IMR-90 (cell line): ENCODE measurements at regions not wholly inside any gene's neighbourhood (a gene's known extent, or its start where the extent isn't known, plus 50 kb on each side); places are given as distances from the start of the nearest gene placed in this dataset.

Source experiments
- ATAC-seq: fragments of 200-7000 bp; cut with Tn5 transposase; 2 replicates; pipeline ENCODE4 v1.9.1; 2020; ENCODE audit warnings: low read depth, mild to moderate bottlenecking, moderate library complexity
- BruUV-seq: library from RNA; stranded (reverse); fragments of 400-500 nt; replicated peaks from 2 replicates; lab custom pipeline; 2021; lab: Mats Ljungman, UMichigan
- CTCF ChIA-PET: fragments of 300-600 bp; formaldehyde crosslinking; extraction: SDS; loops from one replicate; lab custom pipeline; 2021; ENCODE audit warnings: antibody characterized with exemption; lab: Yijun Ruan, JAX
- POLR2A ChIA-PET: fragments of 300-600 bp; sonication (Branson Sonifier 250); formaldehyde crosslinking; loops from one replicate; lab custom pipeline; 2022; ENCODE audit warnings: antibody characterized with exemption; ENCODE audit not compliant: unreplicated experiment; lab: Charles Lee
- DNase-seq: peaks from one replicate; pipeline ENCODE4 v3.0.0; 2013
- H2AFZ ChIP-seq: replicated peaks from 2 replicates; pipeline ENCODE3; 2013; ENCODE audit warnings: low read length, mild to moderate bottlenecking; ENCODE audit not compliant: poor library complexity
- H2AK5ac ChIP-seq: 2 replicates; pipeline ENCODE4 v1.6.1; 2013; ENCODE audit warnings: low read depth, low read length, inconsistent platforms
- H2AK9ac ChIP-seq: replicated peaks from 2 replicates; pipeline ENCODE3; 2013; ENCODE audit warnings: mild to moderate bottlenecking, low read depth, low read length, moderate library complexity; ENCODE audit not compliant: poor library complexity
- H2BK120ac ChIP-seq: 2 replicates; pipeline ENCODE4 v1.6.1; 2013; ENCODE audit warnings: low read depth, low read length, inconsistent platforms
- H2BK15ac ChIP-seq: 3 replicates; pipeline ENCODE4 v1.6.1; 2013; ENCODE audit warnings: low read depth, low read length, inconsistent platforms
- H2BK20ac ChIP-seq: 2 replicates; pipeline ENCODE4 v1.6.1; 2013; ENCODE audit warnings: low read depth, mild to moderate bottlenecking, inconsistent platforms, low read length, moderate library complexity
- H2BK5ac ChIP-seq: 2 replicates; pipeline ENCODE4 v1.6.1; 2013; ENCODE audit warnings: mild to moderate bottlenecking, low read depth, low read length, inconsistent platforms; ENCODE audit not compliant: poor library complexity, severe bottlenecking
- H3K14ac ChIP-seq: replicated peaks from 2 replicates; pipeline ENCODE4 v1.6.1; 2013; ENCODE audit warnings: low read depth, low read length, inconsistent platforms
- H3K18ac ChIP-seq: 2 replicates; pipeline ENCODE4 v1.6.1; 2013; ENCODE audit warnings: low read depth, low read length, control low read depth
- H3K23ac ChIP-seq: 2 replicates; pipeline ENCODE4 v1.6.1; 2013; ENCODE audit warnings: low read depth, low read length, inconsistent platforms
- H3K27ac ChIP-seq: 2 replicates; pipeline ENCODE4 v1.5.1; 2013; ENCODE audit warnings: mild to moderate bottlenecking, control low read depth, low read length; ENCODE audit not compliant: insufficient read depth
- H3K27me3 ChIP-seq: 2 replicates; pipeline ENCODE4 v1.6.1; 2013; ENCODE audit warnings: low read length; ENCODE audit not compliant: control insufficient read depth, insufficient read depth
- H3K36me3 ChIP-seq: 2 replicates; pipeline ENCODE4 v1.6.1; 2013; ENCODE audit warnings: low read length, mixed read lengths; ENCODE audit not compliant: control insufficient read depth, insufficient read depth
- H3K4ac ChIP-seq: 2 replicates; pipeline ENCODE4 v1.6.1; 2013; ENCODE audit warnings: low read depth, low read length, inconsistent platforms
- H3K4me1 ChIP-seq: 2 replicates; pipeline ENCODE4 v1.6.1; 2013; ENCODE audit warnings: low read length, mixed read lengths; ENCODE audit not compliant: control insufficient read depth, insufficient read depth
- H3K4me2 ChIP-seq: 2 replicates; pipeline ENCODE4 v1.6.1; 2013; ENCODE audit warnings: low read depth, mild to moderate bottlenecking, control low read depth, low read length, moderate library complexity
- H3K4me3 ChIP-seq: 2 replicates; pipeline ENCODE4 v1.5.1; 2013; ENCODE audit warnings: low read depth, mild to moderate bottlenecking, control low read depth, low read length, moderate library complexity; ENCODE audit not compliant: insufficient read depth
- H3K56ac ChIP-seq: 2 replicates; pipeline ENCODE4 v1.6.1; 2013; ENCODE audit warnings: low read length, inconsistent platforms; ENCODE audit not compliant: insufficient read depth; ENCODE audit errors: extremely low read depth
- H3K79me1 ChIP-seq, 2 experiments: 2 replicates each; pipeline ENCODE4 v1.6.1; 2013; ENCODE audit warnings: low read length in 2 of 2, inconsistent platforms in 1 of 2, low read depth in 1 of 2
- H3K9ac ChIP-seq: 2 replicates; pipeline ENCODE4 v1.6.1; 2013; ENCODE audit warnings: low read depth, low read length, control low read depth
- H3K9me1 ChIP-seq: 2 replicates; pipeline ENCODE4 v1.6.1; 2013; ENCODE audit warnings: low read length, inconsistent platforms; ENCODE audit not compliant: insufficient read depth
- H3K9me3 ChIP-seq: 2 replicates; pipeline ENCODE4 v1.6.1; 2013; ENCODE audit warnings: low read length; ENCODE audit not compliant: control insufficient read depth, insufficient read depth
- H4K20me1 ChIP-seq: 2 replicates; pipeline ENCODE4 v1.6.1; 2013; ENCODE audit warnings: low read length, inconsistent platforms; ENCODE audit not compliant: insufficient read depth
- H4K5ac ChIP-seq: 2 replicates; pipeline ENCODE4 v1.6.1; 2013; ENCODE audit warnings: mild to moderate bottlenecking, low read depth, low read length, control low read depth
- H4K8ac ChIP-seq, 2 experiments: 2 replicates each; pipeline ENCODE4 v1.6.1; 2013; ENCODE audit warnings: low read depth in 2 of 2, low read length in 2 of 2, control low read depth in 1 of 2, inconsistent platforms in 1 of 2
- H4K91ac ChIP-seq: 2 replicates; pipeline ENCODE4 v1.6.1; 2013; ENCODE audit warnings: low read depth, low read length, inconsistent platforms; ENCODE audit not compliant: insufficient read depth
- BHLHE40 ChIP-seq: fragments of 150-350 bp; IDR thresholded peaks from 2 replicates; pipeline ENCODE4 v1.6.1; 2016; ENCODE audit warnings: mild to moderate bottlenecking, low read depth, low read length
- CEBPB ChIP-seq: IDR thresholded peaks from 2 replicates; pipeline ENCODE4 v1.6.1; 2012; ENCODE audit warnings: low read depth, low read length, improper control_type of control experiment
- CHD1 ChIP-seq: IDR thresholded peaks from 2 replicates; pipeline ENCODE4 v1.6.1; 2012; ENCODE audit warnings: low read depth, low read length, improper control_type of control experiment
- CTCF ChIP-seq: conservative IDR thresholded peaks from 2 replicates; pipeline ENCODE4 v1.5.1; 2012; ENCODE audit warnings: mild to moderate bottlenecking, low read depth, low read length, improper control_type of control experiment
- FOS ChIP-seq: fragments of 150-350 bp; IDR thresholded peaks from 2 replicates; pipeline ENCODE4 v1.6.1; 2016; ENCODE audit warnings: low read depth, low read length
- MAFK ChIP-seq: IDR thresholded peaks from 2 replicates; pipeline ENCODE4 v1.6.1; 2012; ENCODE audit warnings: low read depth, low read length, improper control_type of control experiment
- MAZ ChIP-seq: IDR thresholded peaks from 2 replicates; pipeline ENCODE4 v1.6.1; 2012; ENCODE audit warnings: low read depth, mild to moderate bottlenecking, low read length, improper control_type of control experiment, moderate library complexity, borderline replicate concordance
- NFE2L2 ChIP-seq: fragments of 150-350 bp; IDR thresholded peaks from 2 replicates; pipeline ENCODE4 v1.6.1; 2016; ENCODE audit warnings: low read depth, mild to moderate bottlenecking, low read length
- RAD21 ChIP-seq: IDR thresholded peaks from 2 replicates; pipeline ENCODE4 v1.6.1; 2012; ENCODE audit warnings: low read length, improper control_type of control experiment
- RCOR1 ChIP-seq: IDR thresholded peaks from 2 replicates; pipeline ENCODE4 v1.6.1; 2012; ENCODE audit warnings: mild to moderate bottlenecking, low read length, improper control_type of control experiment; ENCODE audit not compliant: insufficient replicate concordance
- RFX5 ChIP-seq: IDR thresholded peaks from 2 replicates; pipeline ENCODE4 v1.8.0; 2012; ENCODE audit warnings: low read depth, mild to moderate bottlenecking, low read length, moderate library complexity
- SMC3 ChIP-seq: fragments of 150-350 bp; IDR thresholded peaks from 2 replicates; pipeline ENCODE4 v1.6.1; 2016; ENCODE audit warnings: low read depth, mild to moderate bottlenecking, antibody characterized with exemption, low read length, moderate library complexity
- whole genome bisulfite sequencing, 2 experiments: methylation state at CpG; one replicate each; pipeline versions ENCODE4 v1.1.5 to v1.1.7; 2013; ENCODE audit warnings: missing lambda C conversion rate in 2 of 2; ENCODE audit not compliant: insufficient read length in 1 of 2; ENCODE audit errors: extremely low coverage in 2 of 2; 5-methylcytosine and 5-hydroxymethylcytosine counted together
- dilution Hi-C: fragments of 300-500 bp; cut with HindIII; formaldehyde crosslinking; loops from one replicate; pipeline ENCODE4 v1.14.3; 2018; ENCODE audit warnings: low sequenced_read_pairs; ENCODE audit not compliant: unreplicated experiment
- in situ Hi-C: fragments of 300-500 bp; cut with MboI; formaldehyde crosslinking; loops from 3 replicates; pipeline ENCODE4 v1.14.3; 2019; ENCODE audit warnings: low sequenced_read_pairs, inconsistent platforms, mixed read lengths
- intact Hi-C: fragments of 100-400 bp; cut with micrococcal nuclease; formaldehyde crosslinking; loops from 2 replicates; pipeline ENCODE4 v1.10.0; 2022
- TF ChIP-seq, protein P1 (sequence below): fragments of 150-350 bp; IDR thresholded peaks from 2 replicates; pipeline ENCODE4 v1.6.1; 2016; ENCODE audit warnings: low read depth, mild to moderate bottlenecking, low read length, moderate library complexity, borderline replicate concordance
- TF ChIP-seq, protein P2 (sequence below): fragments of 150-350 bp; IDR thresholded peaks from 2 replicates; pipeline ENCODE4 v1.6.1; 2017; ENCODE audit warnings: mild to moderate bottlenecking, antibody characterized with exemption, low read length, low read depth

DNA sequence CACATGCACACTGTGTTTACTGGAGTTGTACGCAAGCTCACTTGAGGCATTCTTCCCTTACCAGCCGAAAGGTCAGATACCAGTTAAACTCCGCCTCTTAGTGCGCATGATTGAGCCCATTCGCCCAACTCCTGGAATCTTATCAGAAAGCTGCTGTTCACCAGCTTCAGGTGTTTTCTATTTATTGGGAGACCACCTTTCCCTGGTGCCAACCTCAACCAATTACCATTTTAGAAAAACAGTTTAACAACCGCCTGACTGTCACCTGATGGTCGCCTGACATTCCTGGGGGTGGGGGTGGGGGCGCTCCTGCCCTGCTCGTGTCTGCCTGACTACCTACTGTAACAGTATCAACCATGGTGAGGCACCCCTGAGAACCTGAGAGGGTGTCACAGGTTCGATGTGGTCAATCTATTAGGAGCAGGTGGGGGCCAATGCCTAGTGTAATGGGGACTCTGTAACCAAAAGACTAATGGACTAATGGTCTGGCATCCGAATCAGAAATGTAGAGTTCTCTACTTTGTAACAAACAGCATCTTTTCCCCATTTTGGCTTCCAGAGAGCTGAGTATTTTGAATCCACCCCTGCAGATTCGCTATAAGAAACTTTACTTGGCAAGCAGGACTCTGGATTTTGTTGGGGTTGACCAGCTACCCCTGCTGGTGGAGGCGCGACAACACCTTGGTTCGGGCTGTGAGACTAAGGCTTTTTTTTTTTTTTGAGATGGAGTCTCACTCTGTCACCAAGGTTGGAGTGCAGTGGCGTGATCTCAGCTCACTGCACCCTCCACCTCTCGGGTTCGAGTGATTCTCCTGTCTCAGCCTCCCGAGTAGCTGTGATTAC lies 58.2 kb upstream of the ZNF157 start:
- no peaks in the 10 kb centered on the region for H3K4me1 ChIP-seq
- DNase-seq (peak; percentile 63), ATAC-seq (peak; percentile 78)
- no peak overlapping the region for H4K91ac ChIP-seq
- no peak overlapping the region for H3K27ac ChIP-seq
- in situ Hi-C loops = no loop called here
- no peak overlapping the region for H3K14ac ChIP-seq
- intact Hi-C loops = loop anchor here (1.0 to 2.0 kb wide), 3 partner anchors 79 to 119 kb away; partner anchors contain the start of genes CDK16, UBA1 and USP11
- WGBS, 2 experiments = 83% methylated on average over 5 of the region's 19 CpGs; no CpG with 5 or more reads in 1 of the 2 experiments
- H2AK5ac ChIP-seq = no peak overlapping the region
- H3K79me1 ChIP-seq = no peaks in the 10 kb centered on the region
- no peak overlapping the region for H3K4ac ChIP-seq
- no peak overlapping the region for H2BK15ac ChIP-seq
- no peak overlapping the region for H3K23ac ChIP-seq
- H4K8ac ChIP-seq = no peak overlapping the region
- no TSS peak for BruUV-seq
- no peaks in the 10 kb centered on the region for H4K20me1 ChIP-seq
- no peaks in the 10 kb centered on the region for H3K9me1 ChIP-seq
- H3K9ac ChIP-seq = no peak overlapping the region
- H2BK5ac ChIP-seq = no peak overlapping the region
- peaks cover 5% of the 10 kb centered on the region; the same call in 1 of the 2 replicates for H3K27me3 ChIP-seq
- H3K4me2 ChIP-seq = no peak overlapping the region
- no peaks in the 10 kb centered on the region for H3K36me3 ChIP-seq
- no peak overlapping the region for H3K56ac ChIP-seq
- no peak overlapping the region for H3K18ac ChIP-seq
- no peak overlapping the region for H4K5ac ChIP-seq
- ChIA-PET CTCF (interaction anchor here (1.0 kb wide), 2 partner anchors 73 to 80 kb away, joined by 3 to 5 read pairs; partner anchors contain the start of gene USP11), POLR2A (no interaction called here)
- no peaks in the 10 kb centered on the region for H3K9me3 ChIP-seq
- no peak overlapping the region for H2BK120ac ChIP-seq
- peak overlapping the region; percentile 56 for H2AFZ ChIP-seq
- H2BK20ac ChIP-seq = no peak overlapping the region
- H2AK9ac ChIP-seq = peak overlapping the region; percentile 24
- dilution Hi-C loops = no loop called here
- H3K4me3 ChIP-seq = no peak overlapping the region
- TF ChIP-seq RFX5 (no peak), SMC3 (peak; percentile 42), CEBPB (no peak), MAZ (no peak), RAD21 (peak; percentile 55), MAFK (no peak), CHD1 (no peak), CTCF (peak; percentile 57), BHLHE40 (no peak), NFE2L2 (no peak), FOS (no peak), RCOR1 (no peak)
- TF ChIP-seq, protein P1, sequence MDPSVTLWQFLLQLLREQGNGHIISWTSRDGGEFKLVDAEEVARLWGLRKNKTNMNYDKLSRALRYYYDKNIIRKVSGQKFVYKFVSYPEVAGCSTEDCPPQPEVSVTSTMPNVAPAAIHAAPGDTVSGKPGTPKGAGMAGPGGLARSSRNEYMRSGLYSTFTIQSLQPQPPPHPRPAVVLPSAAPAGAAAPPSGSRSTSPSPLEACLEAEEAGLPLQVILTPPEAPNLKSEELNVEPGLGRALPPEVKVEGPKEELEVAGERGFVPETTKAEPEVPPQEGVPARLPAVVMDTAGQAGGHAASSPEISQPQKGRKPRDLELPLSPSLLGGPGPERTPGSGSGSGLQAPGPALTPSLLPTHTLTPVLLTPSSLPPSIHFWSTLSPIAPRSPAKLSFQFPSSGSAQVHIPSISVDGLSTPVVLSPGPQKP = no peak
- TF ChIP-seq, protein P2, sequence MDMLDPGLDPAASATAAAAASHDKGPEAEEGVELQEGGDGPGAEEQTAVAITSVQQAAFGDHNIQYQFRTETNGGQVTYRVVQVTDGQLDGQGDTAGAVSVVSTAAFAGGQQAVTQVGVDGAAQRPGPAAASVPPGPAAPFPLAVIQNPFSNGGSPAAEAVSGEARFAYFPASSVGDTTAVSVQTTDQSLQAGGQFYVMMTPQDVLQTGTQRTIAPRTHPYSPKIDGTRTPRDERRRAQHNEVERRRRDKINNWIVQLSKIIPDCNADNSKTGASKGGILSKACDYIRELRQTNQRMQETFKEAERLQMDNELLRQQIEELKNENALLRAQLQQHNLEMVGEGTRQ = no peak
